ENCODE measurements at regions not wholly inside any gene's neighbourhood (a gene's known extent, or its start where the extent isn't known, plus 50 kb on each side); places are given as distances from the start of the nearest gene placed in this dataset.

- H3K27ac ChIP-seq (ENCODE audit: low read depth, low read length, severe bottlenecking) = no peak overlapping the region
- no peak overlapping the region for H3K4me3 ChIP-seq (ENCODE audit: extremely low read depth, insufficient read depth, low read length, poor library complexity, severe bottlenecking)
- no peaks in the 10 kb centered on the region for H3K9me3 ChIP-seq (ENCODE audit: control insufficient read depth, low read length)
- no peaks in the 10 kb centered on the region for H3K4me1 ChIP-seq (ENCODE audit: control insufficient read depth, insufficient read depth, low read length, poor library complexity, severe bottlenecking)
- WGBS, 2 experiments (ENCODE audit: insufficient coverage in 2 of 2) = 88 to 100% methylated on average over 1 of the region's 2 CpGs
- H3K36me3 ChIP-seq (ENCODE audit: control insufficient read depth, insufficient read depth, low read length) = no peaks in the 10 kb centered on the region
These were observed 1435.7 kb downstream of the LRFN5 start for GRCh38 chr14:43042408-43042807.

- 100% methylated on average over 1 of the region's 3 CpGs for WGBS, 2 experiments (ENCODE audit: insufficient coverage in 2 of 2)
- Histone ChIP-seq H3K4me1 (ENCODE audit: control insufficient read depth, insufficient read depth, low read length, poor library complexity, severe bottlenecking) (no peaks in the 10 kb centered on the region), H3K4me3 (ENCODE audit: extremely low read depth, insufficient read depth, low read length, poor library complexity, severe bottlenecking) (no peak overlapping the region), H3K27ac (ENCODE audit: low read depth, low read length, severe bottlenecking) (no peak overlapping the region), H3K36me3 (ENCODE audit: control insufficient read depth, insufficient read depth, low read length) (no peaks in the 10 kb centered on the region), H3K9me3 (ENCODE audit: control insufficient read depth, low read length) (no peaks in the 10 kb centered on the region)
These were observed 1435.3 kb downstream of the LRFN5 start for GRCh38 chr14:43041976-43042375.

GRCh38 chr14:43041207-43041606 is 1434.5 kb downstream of the LRFN5 start:
- H3K9me3 ChIP-seq (ENCODE audit: control insufficient read depth, low read length) = no peaks in the 10 kb centered on the region
- no peaks in the 10 kb centered on the region for H3K36me3 ChIP-seq (ENCODE audit: control insufficient read depth, insufficient read depth, low read length)
- H3K4me3 ChIP-seq (ENCODE audit: extremely low read depth, insufficient read depth, low read length, poor library complexity, severe bottlenecking) = no peak overlapping the region
- no peak overlapping the region for H3K27ac ChIP-seq (ENCODE audit: low read depth, low read length, severe bottlenecking)
- H3K4me1 ChIP-seq (ENCODE audit: control insufficient read depth, insufficient read depth, low read length, poor library complexity, severe bottlenecking) = no peaks in the 10 kb centered on the region
- WGBS, 2 experiments (ENCODE audit: insufficient coverage in 2 of 2) = 90 to 100% methylated on average over 1 to 2 of the region's 3 CpGs

- H3K27ac ChIP-seq (ENCODE audit: low read depth, low read length, severe bottlenecking) = no peak overlapping the region
- H3K9me3 ChIP-seq (ENCODE audit: control insufficient read depth, low read length) = no peaks in the 10 kb centered on the region
- no CpG with 5 or more reads among the region's 2 CpGs for WGBS, 2 experiments (ENCODE audit: insufficient coverage in 2 of 2)
- no peaks in the 10 kb centered on the region for H3K36me3 ChIP-seq (ENCODE audit: control insufficient read depth, insufficient read depth, low read length)
- H3K4me3 ChIP-seq (ENCODE audit: extremely low read depth, insufficient read depth, low read length, poor library complexity, severe bottlenecking) = no peak overlapping the region
- no peaks in the 10 kb centered on the region for H3K4me1 ChIP-seq (ENCODE audit: control insufficient read depth, insufficient read depth, low read length, poor library complexity, severe bottlenecking)
These were observed 1433.2 kb downstream of the LRFN5 start for GRCh38 chr14:43039881-43040280.

GRCh38 chr14:43031598-43031997 is 1424.9 kb downstream of the LRFN5 start:
- H3K27ac ChIP-seq (ENCODE audit: low read depth, low read length, severe bottlenecking) = no peak overlapping the region
- H3K4me1 ChIP-seq (ENCODE audit: control insufficient read depth, insufficient read depth, low read length, poor library complexity, severe bottlenecking) = no peaks in the 10 kb centered on the region
- H3K4me3 ChIP-seq (ENCODE audit: extremely low read depth, insufficient read depth, low read length, poor library complexity, severe bottlenecking) = no peak overlapping the region
- H3K36me3 ChIP-seq (ENCODE audit: control insufficient read depth, insufficient read depth, low read length) = no peaks in the 10 kb centered on the region
- H3K9me3 ChIP-seq (ENCODE audit: control insufficient read depth, low read length) = no peaks in the 10 kb centered on the region

GRCh38 chr14:43022094-43022800 is 1415.6 kb downstream of the LRFN5 start:
- Histone ChIP-seq H3K9me3 (ENCODE audit: control insufficient read depth, low read length) (no peaks in the 10 kb centered on the region), H3K36me3 (ENCODE audit: control insufficient read depth, insufficient read depth, low read length) (no peaks in the 10 kb centered on the region), H3K27ac (ENCODE audit: low read depth, low read length, severe bottlenecking) (no peak overlapping the region), H3K4me3 (ENCODE audit: extremely low read depth, insufficient read depth, low read length, poor library complexity, severe bottlenecking) (no peak overlapping the region), H3K4me1 (ENCODE audit: control insufficient read depth, insufficient read depth, low read length, poor library complexity, severe bottlenecking) (no peaks in the 10 kb centered on the region)
- WGBS, 2 experiments (ENCODE audit: insufficient coverage in 2 of 2) = no CpG with 5 or more reads among the region's 1 CpG

- no peaks in the 10 kb centered on the region for H3K9me3 ChIP-seq (ENCODE audit: control insufficient read depth, low read length)
- no peaks in the 10 kb centered on the region for H3K4me1 ChIP-seq (ENCODE audit: control insufficient read depth, insufficient read depth, low read length, poor library complexity, severe bottlenecking)
- H3K36me3 ChIP-seq (ENCODE audit: control insufficient read depth, insufficient read depth, low read length) = no peaks in the 10 kb centered on the region
- no peak overlapping the region for H3K27ac ChIP-seq (ENCODE audit: low read depth, low read length, severe bottlenecking)
- H3K4me3 ChIP-seq (ENCODE audit: extremely low read depth, insufficient read depth, low read length, poor library complexity, severe bottlenecking) = no peak overlapping the region
These were observed 1413.2 kb downstream of the LRFN5 start for GRCh38 chr14:43019826-43020225.

GRCh38 chr14:43014338-43014737 is 1407.7 kb downstream of the LRFN5 start:
- 82 to 88% methylated on average over 1 of the region's 1 CpG for WGBS, 2 experiments (ENCODE audit: insufficient coverage in 2 of 2)
- no peak overlapping the region for H3K4me3 ChIP-seq (ENCODE audit: extremely low read depth, insufficient read depth, low read length, poor library complexity, severe bottlenecking)
- H3K4me1 ChIP-seq (ENCODE audit: control insufficient read depth, insufficient read depth, low read length, poor library complexity, severe bottlenecking) = no peaks in the 10 kb centered on the region
- H3K27ac ChIP-seq (ENCODE audit: low read depth, low read length, severe bottlenecking) = no peak overlapping the region
- H3K9me3 ChIP-seq (ENCODE audit: control insufficient read depth, low read length) = no peaks in the 10 kb centered on the region
- H3K36me3 ChIP-seq (ENCODE audit: control insufficient read depth, insufficient read depth, low read length) = no peaks in the 10 kb centered on the region

- 100% methylated on average over 1 of the region's 1 CpG; no CpG with 5 or more reads in 1 of the 2 experiments for WGBS, 2 experiments (ENCODE audit: insufficient coverage in 2 of 2)
- Histone ChIP-seq H3K9me3 (ENCODE audit: control insufficient read depth, low read length) (peaks cover 5% of the 10 kb centered on the region), H3K27ac (ENCODE audit: low read depth, low read length, severe bottlenecking) (no peak overlapping the region), H3K4me1 (ENCODE audit: control insufficient read depth, insufficient read depth, low read length, poor library complexity, severe bottlenecking) (no peaks in the 10 kb centered on the region), H3K4me3 (ENCODE audit: extremely low read depth, insufficient read depth, low read length, poor library complexity, severe bottlenecking) (no peak overlapping the region), H3K36me3 (ENCODE audit: control insufficient read depth, insufficient read depth, low read length) (no peaks in the 10 kb centered on the region)
These were observed 1406.1 kb downstream of the LRFN5 start for GRCh38 chr14:43012817-43013216.

GRCh38 chr14:43005807-43006206 is 1399.1 kb downstream of the LRFN5 start:
- Histone ChIP-seq H3K36me3 (ENCODE audit: control insufficient read depth, insufficient read depth, low read length) (no peaks in the 10 kb centered on the region), H3K27ac (ENCODE audit: low read depth, low read length, severe bottlenecking) (no peak overlapping the region), H3K4me3 (ENCODE audit: extremely low read depth, insufficient read depth, low read length, poor library complexity, severe bottlenecking) (no peak overlapping the region), H3K9me3 (ENCODE audit: control insufficient read depth, low read length) (peaks cover 48% of the 10 kb centered on the region), H3K4me1 (ENCODE audit: control insufficient read depth, insufficient read depth, low read length, poor library complexity, severe bottlenecking) (no peaks in the 10 kb centered on the region)
- WGBS, 2 experiments (ENCODE audit: insufficient coverage in 2 of 2) = 67% methylated on average over 1 of the region's 1 CpG; no CpG with 5 or more reads in 1 of the 2 experiments

GRCh38 chr14:43003845-43004244 is 1397.2 kb downstream of the LRFN5 start:
- Histone ChIP-seq H3K9me3 (ENCODE audit: control insufficient read depth, low read length) (peaks cover 48% of the 10 kb centered on the region), H3K4me3 (ENCODE audit: extremely low read depth, insufficient read depth, low read length, poor library complexity, severe bottlenecking) (no peak overlapping the region), H3K36me3 (ENCODE audit: control insufficient read depth, insufficient read depth, low read length) (no peaks in the 10 kb centered on the region), H3K4me1 (ENCODE audit: control insufficient read depth, insufficient read depth, low read length, poor library complexity, severe bottlenecking) (no peaks in the 10 kb centered on the region), H3K27ac (ENCODE audit: low read depth, low read length, severe bottlenecking) (no peak overlapping the region)
- 58 to 100% methylated on average over 1 to 3 of the region's 3 CpGs for WGBS, 2 experiments (ENCODE audit: insufficient coverage in 2 of 2)
